ENCODE measurements at regions not wholly inside any gene's neighbourhood (a gene's known extent, or its start where the extent isn't known, plus 50 kb on each side); places are given as distances from the start of the nearest gene placed in this dataset.

GRCh38 chr5:158023266-158023665 lies 164.3 kb upstream of the CLINT1 start:
- Histone ChIP-seq H3K27ac (no peak overlapping the region), H3K4me3 (no peak overlapping the region), H3K9me3 (no peaks in the 10 kb centered on the region), H3K36me3 (no peaks in the 10 kb centered on the region), H3K4me1 (peaks cover 7% of the 10 kb centered on the region), H3K27me3 (no peaks in the 10 kb centered on the region)
- 74% methylated on average over 7 of the region's 7 CpGs for WGBS
- TF ChIP-seq POLR2A (IDR thresholded peaks at IDR 0.05) (no peak), CTCF (IDR thresholded peaks at IDR 0.05) (no peak), EP300 (IDR thresholded peaks at IDR 0.05) (no peak), POLR2AphosphoS5 (IDR thresholded peaks at IDR 0.05) (no peak)
- DNase-seq (ENCODE audit: low spot score in 2 of 2), result no peak

GRCh38 chr5:158022837-158023236 lies 163.9 kb upstream of the CLINT1 start:
- Histone ChIP-seq H3K4me3 (no peak overlapping the region), H3K27me3 (no peaks in the 10 kb centered on the region), H3K4me1 (peaks cover 3% of the 10 kb centered on the region), H3K36me3 (no peaks in the 10 kb centered on the region), H3K9me3 (no peaks in the 10 kb centered on the region), H3K27ac (no peak overlapping the region)
- no peak for DNase-seq (ENCODE audit: low spot score in 2 of 2)
- WGBS, result 86% methylated on average over 6 of the region's 6 CpGs
- no peak for TF ChIP-seq POLR2A (IDR thresholded peaks at IDR 0.05)

DNA sequence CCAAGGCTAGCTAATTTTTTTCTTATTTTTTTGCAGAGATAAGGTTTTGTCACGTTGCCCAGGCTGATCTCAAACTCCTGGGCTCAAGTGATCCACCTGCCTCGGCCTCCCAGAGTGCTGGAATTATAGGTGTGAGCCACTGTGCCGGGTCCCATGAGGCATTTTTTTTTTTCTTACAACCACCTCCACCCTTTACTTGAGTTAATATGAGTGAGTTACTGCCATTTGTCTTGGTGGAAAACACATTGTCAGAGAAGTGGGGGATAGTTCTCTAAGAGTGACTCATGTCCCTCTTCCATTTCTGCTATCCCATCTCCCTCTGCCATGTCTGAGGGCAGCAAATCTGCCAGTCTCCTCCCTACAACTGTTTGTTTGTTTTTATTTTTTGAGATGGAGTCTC lies 163.4 kb upstream of the CLINT1 start:
- Histone ChIP-seq H3K4me3 (no peak overlapping the region), H3K9me3 (no peaks in the 10 kb centered on the region), H3K36me3 (no peaks in the 10 kb centered on the region), H3K27ac (no peak overlapping the region), H3K27me3 (no peaks in the 10 kb centered on the region), H3K4me1 (peaks cover 3% of the 10 kb centered on the region)
- no peak for DNase-seq (ENCODE audit: low spot score in 2 of 2)
- 77% methylated on average over 3 of the region's 3 CpGs for WGBS
- TF ChIP-seq POLR2AphosphoS5 (IDR thresholded peaks at IDR 0.05) (no peak), POLR2A (IDR thresholded peaks at IDR 0.05) (no peak), CTCF (IDR thresholded peaks at IDR 0.05) (no peak), EP300 (IDR thresholded peaks at IDR 0.05) (no peak)

DNA sequence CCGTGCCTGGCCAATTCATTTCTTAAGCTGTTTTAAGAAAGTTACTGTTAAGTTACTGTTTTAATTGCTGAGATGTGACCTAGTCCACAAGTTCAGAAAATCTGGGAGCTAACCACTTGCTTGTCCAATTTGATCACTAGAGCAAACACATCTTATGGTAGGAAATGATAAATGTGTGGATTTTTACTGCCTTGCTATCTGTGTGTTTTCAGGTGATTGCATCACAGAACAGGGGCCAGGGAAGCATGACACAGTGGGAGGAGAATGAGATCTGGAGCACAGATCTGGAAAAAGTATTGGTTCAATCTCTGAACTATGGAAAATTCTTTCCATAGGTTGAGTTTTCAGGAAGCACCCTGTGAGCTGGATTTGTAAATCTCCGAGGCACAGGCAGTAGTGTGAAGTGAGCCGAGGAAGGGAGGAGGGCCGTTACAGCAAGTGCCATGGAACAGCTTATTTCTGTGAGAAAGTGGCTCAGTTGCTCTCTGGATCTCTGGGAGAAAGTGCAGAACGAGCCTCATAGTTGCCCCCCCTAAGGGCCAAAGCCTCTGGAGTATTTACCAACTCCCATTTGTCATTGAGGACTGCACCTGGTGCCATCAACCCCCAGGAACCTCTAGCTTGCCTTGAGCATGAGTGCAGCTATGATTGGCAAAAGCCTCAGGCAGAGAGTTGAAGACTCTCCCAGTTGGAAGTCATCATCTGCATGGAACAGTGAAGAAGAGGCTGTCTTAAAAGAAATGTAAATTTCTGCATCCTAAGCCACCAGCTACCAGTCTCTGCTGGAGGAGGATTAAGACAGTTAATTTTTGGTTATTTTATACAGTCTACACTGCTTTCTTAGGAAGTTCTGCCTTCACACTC lies 161.8 kb upstream of the CLINT1 start:
- DNase-seq (ENCODE audit: low spot score in 2 of 2), result no peak
- H3K36me3 ChIP-seq, result no peaks in the 10 kb centered on the region
- no peaks in the 10 kb centered on the region for H3K9me3 ChIP-seq
- 72% methylated on average over 5 of the region's 5 CpGs for WGBS
- H3K4me1 ChIP-seq, result no peaks in the 10 kb centered on the region
- TF ChIP-seq EP300 (IDR thresholded peaks at IDR 0.05) (no peak), POLR2A (IDR thresholded peaks at IDR 0.05) (no peak), CTCF (IDR thresholded peaks at IDR 0.05) (no peak), POLR2AphosphoS5 (IDR thresholded peaks at IDR 0.05) (no peak)
- H3K4me3 ChIP-seq, result no peak overlapping the region
- H3K27me3 ChIP-seq, result no peaks in the 10 kb centered on the region
- H3K27ac ChIP-seq, result no peak overlapping the region

- 78% methylated on average over 2 of the region's 2 CpGs for WGBS
- Histone ChIP-seq H3K4me3 (no peak overlapping the region), H3K36me3 (no peaks in the 10 kb centered on the region), H3K9me3 (no peaks in the 10 kb centered on the region), H3K27me3 (no peaks in the 10 kb centered on the region), H3K27ac (no peak overlapping the region), H3K4me1 (no peaks in the 10 kb centered on the region)
- no peak for DNase-seq (ENCODE audit: low spot score in 2 of 2)
- TF ChIP-seq CTCF (IDR thresholded peaks at IDR 0.05), result no peak
These were observed 158.5 kb upstream of the CLINT1 start for GRCh38 chr5:158017469-158017868.

GRCh38 chr5:158014372-158014771 lies 155.4 kb upstream of the CLINT1 start:
- 93% methylated on average over 1 of the region's 1 CpG for WGBS
- Histone ChIP-seq H3K36me3 (no peaks in the 10 kb centered on the region), H3K4me1 (no peaks in the 10 kb centered on the region), H3K27me3 (no peaks in the 10 kb centered on the region), H3K27ac (no peak overlapping the region), H3K9me3 (no peaks in the 10 kb centered on the region), H3K4me3 (no peak overlapping the region)
- no peak for DNase-seq (ENCODE audit: low spot score in 2 of 2)
- TF ChIP-seq CTCF (IDR thresholded peaks at IDR 0.05) (no peak), POLR2A (IDR thresholded peaks at IDR 0.05) (no peak), EP300 (IDR thresholded peaks at IDR 0.05) (no peak), POLR2AphosphoS5 (IDR thresholded peaks at IDR 0.05) (no peak)
